Fibroblast of skin of abdomen (primary cell): ENCODE measurements at regions not wholly inside any gene's neighbourhood (a gene's known extent, or its start where the extent isn't known, plus 50 kb on each side); places are given as distances from the start of the nearest gene placed in this dataset.
A peak's percentile ranks its signal among the peaks of the same experiment; 100 is the strongest.
"Not testable (repeated sequence)": the region's sequence is repeated elsewhere in the genome, so short reads cannot be mapped to it uniquely, and the experiment has no call there.

Experiments
- DNase-seq: peaks from one replicate; pipeline ENCODE4 v3.0.0-alpha.2; 2013

- no peak for DNase-seq
Observed at GRCh38 chr15:81056304-81056703, 55.6 kb downstream of the TLNRD1 start.

- no peak for DNase-seq
Observed at GRCh38 chr15:81060470-81060869, 59.7 kb downstream of the TLNRD1 start.

GRCh38 chr15:81060907-81061306 lies 60.2 kb downstream of the TLNRD1 start:
- DNase-seq: no peak

- DNase-seq: peak; percentile 13
Observed at GRCh38 chr15:81061490-81062253, 60.9 kb downstream of the TLNRD1 start.

GRCh38 chr15:81062937-81063336 lies 62.2 kb downstream of the TLNRD1 start:
- DNase-seq: no peak

- no peak for DNase-seq
Observed at GRCh38 chr15:81064253-81064652, 63.5 kb downstream of the TLNRD1 start.

- DNase-seq: not testable (repeated sequence)
Observed at GRCh38 chr15:81067567-81067966, 66.5 kb upstream of the CFAP161 start.

- no peak for DNase-seq
Observed at GRCh38 chr15:81068516-81068915, 65.6 kb upstream of the CFAP161 start.

- no peak for DNase-seq
Observed at GRCh38 chr15:81069356-81069755, 64.7 kb upstream of the CFAP161 start.

- DNase-seq: no peak
Observed at GRCh38 chr15:81069909-81070308, 64.2 kb upstream of the CFAP161 start.

GRCh38 chr15:81071120-81071519 lies 63.0 kb upstream of the CFAP161 start:
- DNase-seq: peak; percentile 50

- no peak for DNase-seq
Observed at GRCh38 chr15:81071705-81072104, 62.4 kb upstream of the CFAP161 start.

- no peak for DNase-seq
Observed at GRCh38 chr15:81072551-81072950, 61.5 kb upstream of the CFAP161 start.

- DNase-seq: no peak
Observed at GRCh38 chr15:81073801-81074200, 60.3 kb upstream of the CFAP161 start.

GRCh38 chr15:81074773-81075172 lies 59.3 kb upstream of the CFAP161 start:
- no peak for DNase-seq

GRCh38 chr15:81075272-81075671 lies 58.8 kb upstream of the CFAP161 start:
- no peak for DNase-seq

GRCh38 chr15:81080996-81081395 lies 53.1 kb upstream of the CFAP161 start:
- DNase-seq: no peak

- no peak for DNase-seq
Observed at GRCh38 chr15:81083201-81083600, 50.9 kb upstream of the CFAP161 start.
